NCI-H2196 treated with DMSO at 0.1 percent for 48 hours (cell line): ENCODE measurements at regions not wholly inside any gene's neighbourhood (a gene's known extent, or its start where the extent isn't known, plus 50 kb on each side); places are given as distances from the start of the nearest gene placed in this dataset.
"Not testable (repeated sequence)": the region's sequence is repeated elsewhere in the genome, so short reads cannot be mapped to it uniquely, and the experiment has no call there.

Experiments used
- DNase-seq: peaks from one replicate; lab custom pipeline; 2025; ENCODE audit not compliant: unreplicated experiment; lab: John Stamatoyannopoulos, UW

DNA sequence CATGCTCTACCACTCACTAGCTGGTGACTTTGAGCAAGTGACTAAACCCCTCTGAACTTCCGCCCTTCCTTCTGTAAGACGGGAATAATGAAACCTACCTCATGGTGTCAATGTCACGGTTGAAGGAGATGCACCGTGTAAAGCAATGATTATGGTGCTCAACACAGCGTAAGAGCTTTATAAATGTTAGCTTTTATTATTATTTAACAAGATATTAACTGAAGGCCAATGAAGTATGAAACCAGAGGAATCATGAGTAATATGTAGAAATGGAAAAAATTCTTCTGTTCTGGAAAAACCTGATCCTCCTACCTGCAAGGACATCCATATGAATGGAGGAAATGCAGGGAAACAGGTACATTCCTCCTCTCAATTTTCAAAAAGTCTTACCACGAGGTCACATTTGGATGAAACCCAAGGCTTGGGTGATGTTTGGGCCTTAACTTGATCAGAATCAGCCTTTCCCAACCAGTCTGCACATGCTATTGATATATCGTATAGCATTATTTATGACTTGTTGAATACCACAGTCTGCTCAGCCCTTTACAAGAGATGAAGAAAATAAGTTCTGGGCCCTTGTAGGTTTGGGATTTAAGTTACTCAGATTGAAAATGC lies 166.8 kb upstream of the TBX3 start:
- DNase-seq: no peak

DNA sequence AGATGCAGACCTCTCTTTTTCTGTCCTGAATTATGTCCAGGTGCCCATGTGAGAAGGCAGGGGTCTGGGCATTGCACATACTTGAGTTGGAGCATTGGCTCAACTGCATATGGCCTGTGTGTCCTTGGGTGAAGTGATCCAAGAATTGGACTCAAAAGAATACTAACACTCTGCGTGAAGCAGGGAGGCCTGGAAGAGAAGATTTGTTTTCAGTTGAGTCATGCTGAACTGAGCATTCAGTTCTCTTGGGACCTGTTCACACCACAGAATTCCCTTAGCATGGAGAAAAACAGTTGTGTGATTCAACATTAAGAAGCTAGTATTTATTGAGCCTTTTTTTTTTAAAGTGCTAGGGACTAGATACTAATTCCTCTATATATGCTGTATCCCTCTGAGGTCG lies 164.7 kb upstream of the TBX3 start:
- no peak for DNase-seq

DNA sequence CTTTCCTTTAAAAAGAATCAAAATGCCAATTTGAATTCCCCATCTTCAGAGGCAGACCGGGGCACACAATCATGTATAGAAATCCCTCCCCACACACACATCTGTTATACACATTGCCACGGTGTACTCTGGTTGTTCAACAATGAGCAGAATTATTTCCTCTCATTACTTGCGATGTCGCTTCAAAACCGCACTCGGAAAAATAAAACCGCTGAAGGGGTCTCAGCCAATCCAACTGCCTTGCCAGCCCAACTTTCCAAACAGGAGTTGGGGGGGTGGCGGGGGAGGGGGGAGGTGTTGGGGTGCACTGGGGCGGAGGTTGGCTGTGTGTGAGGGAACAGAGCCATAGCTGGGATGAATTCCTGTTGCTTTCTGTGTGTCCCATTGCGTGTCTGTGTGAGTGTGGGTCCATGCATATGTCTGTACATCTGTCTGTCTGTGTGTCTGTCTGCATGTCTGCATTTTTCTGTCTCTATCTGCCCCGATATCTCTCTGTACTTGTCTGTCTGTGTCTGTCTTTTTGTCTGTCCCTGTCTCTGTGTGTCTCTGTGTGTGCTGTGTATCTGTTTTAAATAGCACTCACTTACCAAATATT lies 163.6 kb upstream of the TBX3 start:
- DNase-seq: no peak

DNA sequence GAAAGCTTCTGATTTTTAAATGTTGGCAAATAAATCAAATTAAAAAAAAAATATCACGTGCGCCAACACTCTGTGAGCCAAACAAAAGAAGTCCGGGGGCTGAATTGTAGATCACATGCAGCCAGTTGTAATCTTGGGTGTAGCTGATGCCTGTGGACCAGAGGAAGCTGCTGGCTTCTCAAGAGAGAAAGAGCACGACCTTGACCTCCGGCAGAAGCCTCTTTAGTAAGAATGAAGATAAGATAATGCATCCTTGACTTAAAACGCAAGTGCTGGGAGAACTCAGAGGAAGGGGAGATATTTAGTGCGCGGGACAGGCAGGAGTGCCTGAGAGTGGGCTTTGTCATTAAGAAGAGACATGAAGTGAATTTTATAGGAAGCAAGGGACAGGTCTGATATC lies 162.8 kb upstream of the TBX3 start:
- DNase-seq: no peak

DNA sequence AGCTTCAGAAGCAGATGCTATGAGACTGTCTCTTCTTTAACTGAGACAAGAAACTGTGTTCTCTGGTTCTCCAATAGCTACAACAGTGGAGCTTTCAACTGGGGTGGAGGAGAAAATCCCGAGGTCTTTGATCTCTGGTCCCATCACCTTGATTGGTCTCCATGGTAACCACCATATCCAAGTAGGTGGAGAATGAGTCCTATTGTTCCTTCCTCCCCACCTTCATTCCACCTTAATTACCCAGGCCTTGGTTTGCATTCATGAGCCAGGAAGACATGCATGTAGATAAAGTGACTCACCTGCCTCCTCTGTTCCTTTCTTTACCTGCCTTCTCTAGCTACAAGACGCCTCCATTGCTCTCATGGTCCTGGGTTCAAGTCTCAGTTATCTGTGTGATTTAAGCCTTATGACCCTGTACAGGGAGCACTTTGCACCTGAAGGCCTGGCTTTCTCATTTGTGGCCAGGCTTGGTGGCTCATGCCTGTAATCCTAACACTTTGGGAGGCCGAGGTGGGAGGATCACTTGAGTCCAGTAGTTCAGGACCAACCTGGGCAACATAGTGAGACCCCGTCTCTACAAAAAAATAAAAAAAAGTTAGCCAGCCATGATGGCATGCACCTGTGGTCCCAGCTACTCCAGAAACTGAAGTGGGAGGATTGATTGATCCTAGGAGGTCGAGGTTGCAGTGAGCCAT lies 157.7 kb upstream of the TBX3 start:
- DNase-seq: no peak

DNA sequence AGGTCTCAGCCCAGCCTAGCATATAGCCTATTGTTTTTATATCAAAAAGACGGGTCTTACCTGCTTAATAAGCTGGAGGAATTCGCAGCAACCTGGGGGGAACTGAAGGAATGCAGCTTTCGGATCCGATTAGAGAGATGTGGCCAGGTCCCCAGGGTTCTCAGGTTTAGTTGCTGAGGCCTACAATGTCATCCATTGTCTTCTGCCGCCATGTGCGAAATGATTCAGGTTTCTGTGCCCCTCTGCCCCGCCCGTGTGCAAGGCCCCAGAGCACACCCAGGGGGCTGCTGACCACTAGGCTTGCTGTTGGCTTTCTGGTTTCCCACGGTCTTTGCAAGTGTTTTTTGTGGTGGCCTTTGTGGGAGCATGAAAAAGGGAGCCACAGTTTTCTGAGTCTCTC lies 154.5 kb upstream of the TBX3 start:
- no peak for DNase-seq

DNA sequence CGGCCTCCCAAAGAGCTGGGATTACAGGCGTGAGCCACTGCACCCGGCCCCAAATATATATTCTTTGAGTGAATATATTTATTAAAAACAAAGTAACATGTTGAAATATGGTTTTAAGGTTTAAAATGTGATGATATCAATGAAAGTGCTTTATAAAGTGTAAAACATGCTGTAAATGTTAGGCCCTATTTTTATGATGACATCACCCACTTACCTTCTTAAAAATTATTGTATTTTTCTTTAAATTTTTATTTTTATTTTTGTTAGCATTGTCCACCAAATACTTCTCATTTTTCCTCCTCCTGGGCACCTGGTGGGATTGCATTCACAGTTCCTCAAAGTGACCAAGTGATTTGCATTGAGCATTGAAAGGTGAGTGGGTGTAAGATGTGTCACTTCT lies 152.6 kb upstream of the TBX3 start:
- DNase-seq: no peak

DNA sequence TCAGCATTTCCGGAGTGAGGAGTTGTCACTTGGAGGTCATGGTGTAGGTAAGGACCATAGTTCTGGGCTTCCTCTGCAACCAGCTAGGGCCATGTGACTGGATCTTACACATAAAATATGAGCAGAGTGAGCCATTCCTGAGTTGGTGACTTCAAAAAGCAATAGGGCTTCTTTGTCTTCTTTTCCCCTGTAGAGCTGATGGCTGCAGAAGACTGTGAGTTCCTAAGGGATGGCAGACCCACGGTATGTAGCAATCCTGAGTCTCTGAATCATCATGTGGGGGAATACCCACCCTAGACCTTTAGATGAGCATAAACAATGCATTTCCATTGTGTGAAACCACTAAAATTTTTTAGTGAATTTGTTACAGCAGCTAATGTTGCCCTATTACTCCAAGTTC lies 151.1 kb upstream of the TBX3 start:
- no peak for DNase-seq

DNA sequence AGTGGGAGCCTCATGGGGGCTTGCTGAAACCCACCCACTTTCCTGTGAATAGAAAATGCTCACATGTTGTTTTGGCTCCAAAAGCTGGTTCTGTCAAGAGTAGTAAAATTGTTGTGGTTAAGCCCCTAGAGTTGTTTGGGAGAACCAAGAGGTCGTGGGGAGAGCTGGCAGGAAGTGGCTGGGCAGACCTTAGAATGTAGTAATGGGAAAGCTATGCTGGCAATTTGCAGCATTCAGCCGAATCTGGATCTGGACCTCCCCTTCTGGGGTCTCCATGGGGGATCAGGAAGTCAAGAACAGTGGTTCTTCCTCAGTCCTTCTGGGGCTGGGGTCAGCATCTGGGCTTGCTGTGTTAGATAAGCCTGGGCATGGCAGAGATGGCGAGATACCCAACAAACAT lies 150.6 kb upstream of the TBX3 start:
- no peak for DNase-seq

DNA sequence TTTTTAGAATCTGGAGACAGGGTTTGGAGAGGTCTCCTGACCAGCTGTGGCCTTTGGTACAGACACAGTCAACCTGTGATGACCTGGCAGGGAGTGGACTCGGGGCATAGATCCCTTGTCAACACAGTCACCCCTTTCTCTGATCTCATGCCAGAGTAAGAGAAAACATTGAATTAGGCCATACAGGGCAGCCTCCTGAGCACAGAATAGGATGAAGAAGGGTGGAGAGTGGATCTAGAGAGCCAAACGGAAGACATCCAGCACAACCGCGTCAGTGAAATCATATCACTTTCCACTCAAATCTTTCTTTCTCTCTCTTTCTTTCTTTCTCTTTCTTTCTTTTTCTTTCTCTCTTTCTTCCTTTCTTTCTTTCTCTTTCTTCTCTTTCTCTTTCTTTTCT lies 145.9 kb upstream of the TBX3 start:
- DNase-seq: no peak

DNA sequence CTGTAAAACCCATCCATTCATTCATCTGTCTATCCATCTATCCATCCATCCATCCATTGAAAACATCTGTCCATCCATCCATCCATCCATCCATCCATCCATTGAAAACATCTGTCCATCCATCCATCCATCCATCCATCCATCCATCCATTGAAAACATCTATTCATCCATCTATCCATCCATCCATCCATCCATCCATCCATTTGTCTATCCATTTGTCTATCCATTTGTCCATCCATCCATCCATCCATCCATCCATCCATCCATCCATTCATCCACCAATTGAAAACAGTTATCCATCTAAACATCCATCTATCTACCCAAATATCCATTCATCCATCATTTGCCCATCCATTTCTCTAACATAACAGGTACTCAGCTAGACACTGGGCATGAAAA lies 145.3 kb upstream of the TBX3 start:
- not testable (repeated sequence) for DNase-seq

DNA sequence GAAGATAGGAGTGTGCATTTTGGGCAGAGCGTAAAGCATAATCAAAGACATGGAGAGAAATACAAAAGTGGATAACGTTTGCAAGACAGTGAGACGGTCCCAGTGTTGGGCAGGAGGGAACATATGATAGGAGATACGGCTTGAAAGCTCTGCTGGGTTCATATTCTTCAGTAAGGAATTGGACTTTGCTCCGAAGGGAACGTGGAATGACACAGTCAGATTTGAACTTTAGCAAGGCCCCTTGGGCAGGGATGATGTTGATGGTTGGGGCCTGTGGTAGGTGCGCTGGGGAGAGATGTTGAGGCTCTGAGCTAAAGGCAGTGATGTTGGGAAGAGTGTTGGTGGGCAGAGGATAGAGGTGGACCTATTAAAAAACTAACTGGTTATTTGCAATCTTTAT lies 143.5 kb upstream of the TBX3 start:
- DNase-seq: no peak

DNA sequence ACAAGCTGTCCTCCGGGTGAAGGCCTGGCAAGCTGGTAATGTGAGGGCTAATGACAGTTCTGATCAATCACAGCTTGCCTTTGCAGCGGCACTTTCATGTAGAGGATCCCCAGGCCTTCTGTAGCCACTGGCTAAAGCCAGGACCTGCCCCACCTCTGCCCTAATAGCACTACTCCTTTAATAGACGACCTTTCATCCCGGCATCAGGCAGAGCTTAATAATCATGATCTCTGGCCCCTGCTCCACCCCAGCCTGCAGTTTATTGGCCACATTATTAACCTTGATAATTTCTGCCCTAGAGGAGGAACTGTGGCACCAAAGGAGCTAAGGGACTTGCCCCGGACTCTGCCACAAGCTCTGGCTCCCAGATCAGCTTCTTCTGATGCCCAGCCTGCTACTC lies 142.3 kb upstream of the TBX3 start:
- DNase-seq: no peak

DNA sequence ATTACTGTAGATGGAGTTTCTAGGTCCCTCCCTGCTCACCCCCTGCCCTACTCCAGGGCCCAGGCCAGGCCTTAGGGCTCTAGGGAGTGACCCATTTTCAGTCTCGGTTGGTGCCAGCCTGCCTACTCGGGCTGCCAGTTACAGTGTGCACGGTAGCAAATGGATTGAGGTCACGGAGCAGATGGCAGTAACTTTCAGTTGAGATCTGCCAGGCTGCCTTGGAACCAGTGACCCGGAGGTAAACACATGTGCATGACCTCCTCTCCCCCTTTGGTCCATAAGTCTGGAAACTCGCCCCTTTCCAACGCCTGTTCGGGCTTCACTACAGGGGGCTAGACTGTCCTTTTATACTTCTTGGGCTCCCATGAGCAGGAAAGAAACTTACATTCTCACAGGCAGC lies 139.7 kb upstream of the TBX3 start:
- no peak for DNase-seq

DNA sequence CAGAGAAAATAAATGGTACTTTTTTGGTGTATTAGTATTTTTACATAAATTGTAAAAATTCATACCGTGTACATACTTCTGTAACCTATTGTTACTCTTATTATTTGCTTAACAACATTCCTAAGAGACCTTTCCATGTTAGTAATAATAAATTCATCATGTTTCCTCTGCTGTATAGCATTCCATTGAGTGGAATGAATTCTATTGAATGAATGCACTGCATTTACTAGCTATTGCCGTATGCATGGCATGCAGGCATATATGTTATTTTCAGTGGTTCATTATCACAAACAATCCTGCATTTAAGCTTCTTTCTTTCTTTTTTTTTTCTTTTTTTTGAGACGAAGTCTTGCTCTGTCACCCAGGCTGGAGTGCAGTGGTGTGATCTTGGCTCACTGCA lies 137.6 kb upstream of the TBX3 start:
- DNase-seq: no peak

DNA sequence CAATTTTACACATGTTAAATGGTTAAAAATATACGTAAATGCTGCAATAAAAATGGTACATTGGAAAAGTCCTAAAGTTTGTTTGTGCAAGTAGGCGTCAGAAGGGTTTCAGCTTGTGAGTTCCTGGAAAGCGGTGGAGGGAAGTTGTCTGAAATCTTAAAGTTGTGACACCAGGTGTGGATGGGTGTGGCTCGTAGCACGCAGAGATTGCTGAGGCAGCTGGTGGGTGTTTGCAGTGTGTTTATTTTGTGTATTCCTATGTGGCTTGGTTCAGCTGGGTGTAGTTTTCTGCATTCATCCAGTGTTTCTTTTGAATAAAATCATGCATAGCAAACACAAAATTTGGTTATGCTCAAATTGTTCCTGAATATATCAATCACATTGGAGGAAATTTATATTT lies 136.8 kb upstream of the TBX3 start:
- DNase-seq: no peak

DNA sequence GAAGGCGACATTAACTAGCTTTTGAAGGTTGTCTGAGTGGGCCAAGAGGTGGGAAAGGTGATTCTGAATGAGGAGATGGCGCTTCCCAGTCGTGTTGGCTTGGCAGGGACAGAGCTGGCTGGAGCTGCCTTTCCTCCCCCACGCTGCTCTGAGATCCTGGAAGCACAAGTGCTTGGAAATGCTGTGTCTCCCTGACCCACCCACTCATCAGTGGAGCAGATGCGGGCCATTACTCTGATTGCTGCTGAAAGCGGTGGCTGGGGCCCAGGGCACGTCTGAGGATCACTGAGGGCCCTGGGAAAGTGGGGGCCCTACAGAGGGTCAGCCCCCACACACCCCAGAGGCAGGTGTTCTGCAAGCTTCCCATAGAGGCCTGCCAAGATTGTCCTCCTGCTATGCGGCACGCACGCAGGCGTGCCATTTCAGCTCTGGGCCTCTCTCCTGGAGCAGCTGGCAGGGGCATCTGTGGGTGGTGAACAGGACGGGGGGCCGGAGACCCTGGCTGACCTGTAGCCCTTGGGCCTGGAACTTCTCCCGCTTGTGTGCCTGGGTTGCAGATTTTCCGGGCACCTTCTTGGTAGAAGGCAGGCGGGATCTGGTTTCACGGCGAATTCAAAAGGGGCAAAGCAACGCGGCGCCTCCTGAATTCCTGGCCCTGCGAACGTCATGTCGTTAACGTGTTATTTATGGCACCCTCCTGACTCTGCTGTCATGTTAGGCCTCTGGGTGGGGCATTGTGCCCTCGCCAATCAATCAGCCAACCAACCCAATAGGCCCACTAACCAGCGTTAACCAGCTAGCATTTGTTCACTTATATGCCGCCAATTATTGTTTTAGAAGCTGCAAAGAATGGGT lies 133.8 kb upstream of the TBX3 start:
- DNase-seq: no peak

DNA sequence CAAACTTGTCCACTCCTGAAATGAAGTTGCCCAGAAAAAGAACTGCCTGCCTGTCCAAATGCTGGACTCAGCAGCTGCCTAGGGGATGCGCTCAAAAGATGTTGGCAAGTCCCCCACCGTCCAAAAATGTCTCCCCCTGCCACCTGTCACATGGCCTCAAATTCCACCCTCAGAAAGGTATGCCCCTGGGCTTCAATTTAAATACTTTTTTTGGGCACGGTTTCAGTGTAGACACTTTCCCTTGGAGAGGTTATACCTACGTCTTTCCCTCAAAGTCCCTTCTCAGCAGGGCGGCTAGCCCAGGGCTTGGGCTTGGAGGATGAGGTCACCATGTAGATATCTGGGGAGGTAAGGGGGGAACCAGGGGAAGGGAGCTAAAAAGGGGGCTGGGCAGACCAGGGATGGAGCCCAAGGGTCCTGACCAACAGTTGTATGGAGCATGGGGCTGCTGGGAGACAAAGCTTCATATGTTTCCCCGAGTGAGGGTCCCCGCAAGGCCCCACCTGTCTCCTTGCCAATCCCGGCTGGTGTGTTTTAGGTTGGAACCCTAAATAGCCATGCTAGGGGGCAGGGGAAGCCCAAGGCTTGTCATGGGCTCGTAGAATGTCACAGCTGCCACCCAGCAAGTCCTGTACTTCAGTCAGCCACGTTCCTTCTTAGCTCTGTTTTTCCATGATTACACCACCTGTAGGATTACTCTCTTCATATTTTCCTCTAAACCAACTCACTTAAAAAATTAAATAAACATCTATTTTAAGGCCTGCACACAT lies 131.2 kb upstream of the TBX3 start:
- no peak for DNase-seq

DNA sequence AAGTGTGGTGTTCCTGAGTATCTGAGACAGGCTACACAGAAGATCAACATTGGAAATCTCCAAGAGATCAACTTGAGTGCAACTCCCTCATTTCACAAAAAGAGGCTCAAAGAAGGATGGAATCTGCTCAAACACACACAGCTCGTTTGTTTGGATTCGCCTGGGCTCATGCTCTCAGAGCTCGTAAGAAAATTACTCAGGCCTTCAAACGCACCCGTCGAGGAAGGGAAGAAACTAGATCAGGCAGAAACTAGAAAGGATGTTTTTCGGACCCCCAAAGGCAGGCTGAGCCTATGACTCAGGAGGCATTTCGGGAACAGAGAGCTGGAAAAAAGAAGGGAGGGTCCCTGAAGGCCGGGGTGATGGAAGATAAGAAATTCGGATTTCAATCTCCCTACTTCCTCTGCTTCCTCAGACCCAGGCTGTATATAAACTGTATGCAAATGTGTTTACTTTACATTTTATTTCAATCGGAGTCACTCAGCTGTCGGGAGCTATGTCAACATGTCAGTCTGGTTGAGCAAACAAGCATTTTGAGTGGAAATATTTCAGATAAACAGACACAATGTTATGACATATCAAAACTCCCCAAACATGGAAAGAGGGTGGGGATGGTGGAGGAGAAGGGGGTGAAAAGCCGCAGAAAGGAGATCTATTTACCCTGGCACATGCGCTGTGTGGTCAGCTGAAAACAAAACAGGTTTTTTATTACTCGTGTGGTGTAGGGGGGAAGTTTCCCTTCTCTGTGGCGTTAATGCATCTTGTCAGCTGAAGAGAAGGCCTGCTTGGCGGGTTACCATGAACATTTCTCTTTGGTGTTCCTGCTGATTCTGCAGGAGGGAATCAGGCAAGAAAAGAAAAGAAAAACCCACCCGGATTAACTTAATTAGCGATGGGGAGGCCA lies 129.1 kb upstream of the TBX3 start:
- DNase-seq: peak; percentile 10

DNA sequence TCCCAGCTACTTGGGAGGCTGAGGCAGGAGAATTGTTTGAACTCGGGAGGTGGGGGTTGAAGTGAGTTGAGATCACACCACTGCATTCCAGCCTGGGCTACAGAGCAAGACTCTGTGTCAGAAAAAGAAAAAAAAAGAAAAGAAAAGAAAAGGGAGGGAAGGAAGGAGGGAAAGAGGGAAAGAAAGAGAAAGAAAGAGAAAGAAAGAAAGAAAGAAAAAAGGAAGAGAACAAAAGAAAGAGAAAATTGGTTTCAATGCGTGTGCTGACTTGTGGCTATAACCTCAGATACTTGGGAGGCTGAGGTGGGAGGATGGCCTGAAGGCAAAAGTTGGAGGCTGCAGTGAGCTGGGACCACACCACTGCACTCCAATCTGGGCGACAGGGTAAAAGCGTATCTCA lies 128.4 kb upstream of the TBX3 start:
- no peak for DNase-seq
